Thyroid gland (tissue), 4 donors: ENCODE measurements at regions not wholly inside any gene's neighbourhood (a gene's known extent, or its start where the extent isn't known, plus 50 kb on each side); places are given as distances from the start of the nearest gene placed in this dataset.

Experiments used
- DNase-seq, 2 donors: peaks; one replicate each; pipeline ENCODE4 v3.0.0-alpha.2; 2019
- H3K27ac ChIP-seq, 3 donors: fragments of 200-600 bp; sonication (generic); 1 replicate in 2 of 3; 2 replicates in 1 of 3; pipeline ENCODE4 v1.5.1; 2016 to 2019; ENCODE audit warnings: mild to moderate bottlenecking in 1 of 3, moderate library complexity in 1 of 3
- H3K27me3 ChIP-seq: fragments of 200-600 bp; sonication (generic); one replicate; pipeline ENCODE4 v1.5.1; 2019
- H3K36me3 ChIP-seq, 2 donors: fragments of 200-600 bp; sonication (generic); one replicate each; pipeline ENCODE4 v1.5.1; 2016 to 2019
- H3K4me1 ChIP-seq, 2 donors: fragments of 200-600 bp; sonication (generic); one replicate each; pipeline ENCODE4 v1.5.1; 2017 to 2019
- H3K4me3 ChIP-seq, 3 donors: fragments of 200-600 bp; sonication (generic); replicated peaks in 1 of 3; 1 replicate in 2 of 3; 2 replicates in 1 of 3; pipeline ENCODE4 v1.5.1; 2016; ENCODE audit warnings: mild to moderate bottlenecking in 1 of 3
- H3K9me3 ChIP-seq: fragments of 200-600 bp; sonication (generic); one replicate; pipeline ENCODE4 v1.5.1; 2017
- POLR2A ChIP-seq, 2 donors: fragments of 450-650 bp; IDR thresholded peaks; one replicate each; pipeline ENCODE4 v1.6.1; 2017; ENCODE audit warnings: antibody characterized with exemption in 2 of 2, mild to moderate bottlenecking in 2 of 2, moderate library complexity in 1 of 2
- WGBS, 2 donors: methylation state at CpG; one replicate each; pipeline ENCODE4 v1.1.5; 2017; 5-methylcytosine and 5-hydroxymethylcytosine counted together
- intact Hi-C: fragments of 100-400 bp; cut with DNase I; formaldehyde crosslinking; loops from one replicate; pipeline ENCODE4 v1.15.1; 2023
- TF ChIP-seq, protein P1 (sequence below), 6 experiments: fragments of 200-600 bp in 3 of 6; fragments of 450-650 bp in 3 of 6; sonication (generic) in 3 of 6; IDR thresholded peaks; one replicate each; pipeline ENCODE4 v1.5.1; 2016 to 2019; ENCODE audit warnings: antibody characterized with exemption in 6 of 6, mild to moderate bottlenecking in 2 of 6, inconsistent platforms in 1 of 6, moderate library complexity in 1 of 6

DNA sequence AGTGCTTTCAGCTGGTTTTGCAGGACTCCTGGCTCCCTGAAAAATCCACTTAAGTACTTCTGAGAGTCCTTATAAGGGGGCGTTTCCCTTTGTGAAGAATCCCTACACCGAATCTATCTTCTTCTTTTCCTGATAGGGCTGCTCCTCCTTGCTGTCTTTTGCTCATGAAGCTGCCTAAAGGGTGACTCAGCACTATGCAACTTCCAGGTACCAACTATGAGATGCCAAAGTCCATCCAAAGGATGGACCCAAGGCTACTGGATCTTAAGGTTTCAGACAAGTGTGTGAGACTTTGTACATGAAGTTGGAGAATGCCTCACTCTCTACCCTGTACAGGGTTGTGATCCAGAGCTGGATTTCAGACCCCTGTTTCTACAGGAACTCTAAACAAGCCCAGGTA lies 485.0 kb upstream of the FAT1 start:
- no peak for DNase-seq
- no peaks in the 10 kb centered on the region for H3K9me3 ChIP-seq
- WGBS, 2 donors, result 27 to 56% methylated on average over 2 of the region's 2 CpGs
- no peak overlapping the region for H3K4me3 ChIP-seq
- no peaks in the 10 kb centered on the region for H3K4me1 ChIP-seq
- TF ChIP-seq, protein P1, sequence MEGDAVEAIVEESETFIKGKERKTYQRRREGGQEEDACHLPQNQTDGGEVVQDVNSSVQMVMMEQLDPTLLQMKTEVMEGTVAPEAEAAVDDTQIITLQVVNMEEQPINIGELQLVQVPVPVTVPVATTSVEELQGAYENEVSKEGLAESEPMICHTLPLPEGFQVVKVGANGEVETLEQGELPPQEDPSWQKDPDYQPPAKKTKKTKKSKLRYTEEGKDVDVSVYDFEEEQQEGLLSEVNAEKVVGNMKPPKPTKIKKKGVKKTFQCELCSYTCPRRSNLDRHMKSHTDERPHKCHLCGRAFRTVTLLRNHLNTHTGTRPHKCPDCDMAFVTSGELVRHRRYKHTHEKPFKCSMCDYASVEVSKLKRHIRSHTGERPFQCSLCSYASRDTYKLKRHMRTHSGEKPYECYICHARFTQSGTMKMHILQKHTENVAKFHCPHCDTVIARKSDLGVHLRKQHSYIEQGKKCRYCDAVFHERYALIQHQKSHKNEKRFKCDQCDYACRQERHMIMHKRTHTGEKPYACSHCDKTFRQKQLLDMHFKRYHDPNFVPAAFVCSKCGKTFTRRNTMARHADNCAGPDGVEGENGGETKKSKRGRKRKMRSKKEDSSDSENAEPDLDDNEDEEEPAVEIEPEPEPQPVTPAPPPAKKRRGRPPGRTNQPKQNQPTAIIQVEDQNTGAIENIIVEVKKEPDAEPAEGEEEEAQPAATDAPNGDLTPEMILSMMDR (IDR thresholded peaks at IDR 0.05), result no peak
- TF ChIP-seq POLR2A (IDR thresholded peaks at IDR 0.05), result no peak
- H3K27me3 ChIP-seq, result no peaks in the 10 kb centered on the region
- intact Hi-C loops, result no loop called here
- no peaks in the 10 kb centered on the region for H3K36me3 ChIP-seq
- no peak overlapping the region for H3K27ac ChIP-seq

DNA sequence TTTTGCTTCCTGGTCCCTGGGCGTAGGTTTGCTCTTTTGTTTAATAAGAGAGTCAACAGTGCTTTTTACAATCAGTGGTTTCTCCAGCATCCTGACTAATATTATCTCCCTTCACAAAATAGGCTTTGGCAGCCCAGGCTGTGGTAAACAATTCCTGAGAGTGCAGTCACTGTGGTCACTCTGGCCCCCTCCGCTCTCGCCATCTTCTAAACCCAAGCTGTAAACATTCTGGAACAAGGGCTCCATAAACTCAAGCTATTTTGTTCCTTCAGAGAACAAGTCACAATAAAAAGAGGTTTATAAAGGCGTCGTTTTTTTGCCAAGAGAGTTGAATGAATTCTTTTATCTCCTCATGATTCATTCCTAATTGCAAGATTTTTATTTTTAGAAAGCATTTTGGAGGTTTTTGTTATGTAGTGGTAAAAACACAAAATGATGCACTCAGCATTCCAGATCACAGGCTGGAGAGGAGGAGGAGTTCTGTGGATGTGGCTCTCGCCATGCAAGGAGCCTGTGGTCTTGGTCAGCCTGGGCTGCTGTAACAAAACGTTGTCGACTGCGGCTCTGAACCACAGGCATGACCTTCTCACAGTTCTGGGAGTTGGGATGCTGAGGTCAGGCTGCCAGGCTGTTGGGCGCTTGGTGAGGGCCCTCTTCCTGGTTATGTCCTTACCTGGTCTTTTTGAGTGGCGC lies 486.4 kb upstream of the FAT1 start:
- Histone ChIP-seq H3K27me3 (no peaks in the 10 kb centered on the region), H3K27ac (no peak overlapping the region), H3K9me3 (no peaks in the 10 kb centered on the region), H3K36me3 (no peaks in the 10 kb centered on the region), H3K4me1 (no peaks in the 10 kb centered on the region), H3K4me3 (no peak overlapping the region)
- intact Hi-C loops, result no loop called here
- DNase-seq, result no peak
- WGBS, 2 donors, result 76 to 87% methylated on average over 11 of the region's 11 CpGs
- TF ChIP-seq, protein P1 (IDR thresholded peaks at IDR 0.05), result no peak
- no peak for TF ChIP-seq POLR2A (IDR thresholded peaks at IDR 0.05)

DNA sequence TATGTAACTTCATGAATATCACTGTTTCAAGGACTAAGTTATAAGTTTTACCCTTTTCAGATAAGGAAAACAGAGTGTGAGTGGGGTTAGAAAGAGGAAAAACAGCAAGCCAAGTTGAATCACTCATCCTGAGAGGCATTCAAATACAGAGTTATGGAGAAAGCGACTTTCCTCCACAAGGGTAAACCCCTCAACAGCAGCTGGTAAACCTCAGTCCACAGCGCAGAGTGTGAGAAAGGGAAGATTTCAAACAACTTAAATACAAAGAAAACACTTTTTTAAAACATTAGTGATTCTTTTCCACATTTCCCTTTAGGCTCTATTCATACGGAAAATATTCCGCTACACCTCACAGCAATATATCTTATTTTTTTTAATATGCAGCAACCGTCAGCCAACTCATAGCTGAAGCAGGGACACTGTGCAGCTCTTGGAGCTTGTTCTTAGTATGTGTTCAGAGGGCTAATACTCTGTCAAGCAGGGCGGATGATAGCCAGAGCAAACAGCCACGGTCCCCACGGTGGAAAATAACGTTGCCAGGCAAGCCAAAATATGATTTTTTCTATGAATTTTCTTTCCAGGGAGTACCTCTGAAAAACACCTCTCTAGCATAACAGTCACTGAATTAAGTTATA lies 488.9 kb upstream of the FAT1 start:
- H3K36me3 ChIP-seq, result no peaks in the 10 kb centered on the region

DNA sequence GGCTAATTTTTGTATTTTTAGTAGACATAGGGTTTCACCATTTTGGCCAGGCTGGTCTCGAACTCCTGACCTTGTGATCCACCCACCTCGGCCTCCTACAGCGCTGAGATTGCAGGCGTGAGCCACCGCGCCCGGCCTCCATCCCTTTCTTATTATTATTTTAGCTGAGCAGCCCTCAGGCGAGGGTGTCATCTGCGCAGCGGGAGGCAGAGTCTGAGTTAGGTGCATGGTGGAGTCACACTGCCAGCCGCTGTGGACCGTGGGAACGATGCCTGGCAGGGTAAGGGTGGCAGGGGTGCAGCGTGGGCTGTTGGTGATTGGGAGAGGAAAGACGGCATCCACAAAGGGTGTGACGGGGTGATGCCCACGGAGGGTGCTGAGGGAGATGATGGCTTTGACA lies 491.8 kb upstream of the FAT1 start:
- H3K4me1 ChIP-seq, result no peaks in the 10 kb centered on the region
- no peak overlapping the region for H3K27ac ChIP-seq
- WGBS, 2 donors, result 97 to 98% methylated on average over 17 of the region's 17 CpGs
- TF ChIP-seq, protein P1 (IDR thresholded peaks at IDR 0.05), result no peak
- TF ChIP-seq POLR2A (IDR thresholded peaks at IDR 0.05), result no peak
- H3K9me3 ChIP-seq, result no peaks in the 10 kb centered on the region
- DNase-seq, result no peak
- H3K27me3 ChIP-seq, result no peaks in the 10 kb centered on the region
- intact Hi-C loops, result no loop called here
- H3K4me3 ChIP-seq, result no peak overlapping the region
- H3K36me3 ChIP-seq, result no peaks in the 10 kb centered on the region

More for the DNA sequence above, 488.9 kb upstream of the FAT1 start:
- Histone ChIP-seq H3K27ac (no peak overlapping the region), H3K27me3 (no peaks in the 10 kb centered on the region), H3K4me3 (no peak overlapping the region), H3K9me3 (no peaks in the 10 kb centered on the region), H3K4me1 (no peaks in the 10 kb centered on the region)
- WGBS, 2 donors, result 76 to 86% methylated on average over 9 of the region's 9 CpGs
- intact Hi-C loops, result no loop called here
- TF ChIP-seq POLR2A (IDR thresholded peaks at IDR 0.05), result no peak
- TF ChIP-seq, protein P1 (IDR thresholded peaks at IDR 0.05), result no peak
- no peak for DNase-seq

DNA sequence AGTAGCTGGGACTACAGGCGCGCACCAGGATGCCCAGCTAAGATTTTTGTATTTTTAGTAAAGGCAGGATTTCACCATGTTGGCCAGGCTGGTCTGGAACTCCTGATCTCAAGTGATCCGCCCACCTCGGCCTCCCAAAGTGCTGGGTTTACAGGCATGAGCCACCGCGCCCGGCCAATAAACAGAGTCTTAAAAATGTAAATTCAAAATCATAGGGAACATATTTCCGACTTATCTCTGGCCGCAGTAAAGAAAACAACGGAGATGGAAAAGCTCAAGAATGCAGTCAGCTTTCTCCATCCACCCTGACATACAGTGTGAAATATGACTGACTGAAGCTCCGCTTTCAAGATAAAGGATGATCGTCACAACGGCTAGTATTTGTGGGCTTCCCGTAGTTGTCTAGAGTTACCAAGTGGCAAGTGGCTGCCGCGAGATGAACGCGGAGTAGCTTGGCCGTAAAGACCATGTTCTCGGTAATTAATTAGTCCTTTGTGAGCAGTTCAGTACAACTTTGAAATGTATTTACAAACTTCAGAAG lies 495.1 kb upstream of the FAT1 start:
- Histone ChIP-seq H3K27me3 (no peaks in the 10 kb centered on the region), H3K9me3 (no peaks in the 10 kb centered on the region), H3K4me1 (no peaks in the 10 kb centered on the region), H3K36me3 (no peaks in the 10 kb centered on the region), H3K4me3 (no peak overlapping the region), H3K27ac (no peak overlapping the region)
- no peak for TF ChIP-seq POLR2A (IDR thresholded peaks at IDR 0.05)
- TF ChIP-seq, protein P1 (IDR thresholded peaks at IDR 0.05), result no peak
- WGBS, 2 donors, result 88 to 89% methylated on average over 20 of the region's 20 CpGs
- no peak for DNase-seq
- intact Hi-C loops, result no loop called here
